22Rv1 (cell line): ENCODE measurements at regions not wholly inside any gene's neighbourhood (a gene's known extent, or its start where the extent isn't known, plus 50 kb on each side); places are given as distances from the start of the nearest gene placed in this dataset.

Source experiments
- ZFX ChIP-seq: fragments of 450-650 bp; IDR thresholded peaks from 2 replicates; pipeline ENCODE4 v1.6.1; 2017; ENCODE audit warnings: antibody characterized with exemption, borderline replicate concordance
- TF ChIP-seq, protein P1 (sequence below): fragments of 450-650 bp; IDR thresholded peaks from 2 replicates; pipeline ENCODE4 v1.5.1; 2017; ENCODE audit warnings: mild to moderate bottlenecking

GRCh38 chr13:21256351-21256761 is 79.9 kb downstream of the MRPL57 start:
- TF ChIP-seq, protein P1, sequence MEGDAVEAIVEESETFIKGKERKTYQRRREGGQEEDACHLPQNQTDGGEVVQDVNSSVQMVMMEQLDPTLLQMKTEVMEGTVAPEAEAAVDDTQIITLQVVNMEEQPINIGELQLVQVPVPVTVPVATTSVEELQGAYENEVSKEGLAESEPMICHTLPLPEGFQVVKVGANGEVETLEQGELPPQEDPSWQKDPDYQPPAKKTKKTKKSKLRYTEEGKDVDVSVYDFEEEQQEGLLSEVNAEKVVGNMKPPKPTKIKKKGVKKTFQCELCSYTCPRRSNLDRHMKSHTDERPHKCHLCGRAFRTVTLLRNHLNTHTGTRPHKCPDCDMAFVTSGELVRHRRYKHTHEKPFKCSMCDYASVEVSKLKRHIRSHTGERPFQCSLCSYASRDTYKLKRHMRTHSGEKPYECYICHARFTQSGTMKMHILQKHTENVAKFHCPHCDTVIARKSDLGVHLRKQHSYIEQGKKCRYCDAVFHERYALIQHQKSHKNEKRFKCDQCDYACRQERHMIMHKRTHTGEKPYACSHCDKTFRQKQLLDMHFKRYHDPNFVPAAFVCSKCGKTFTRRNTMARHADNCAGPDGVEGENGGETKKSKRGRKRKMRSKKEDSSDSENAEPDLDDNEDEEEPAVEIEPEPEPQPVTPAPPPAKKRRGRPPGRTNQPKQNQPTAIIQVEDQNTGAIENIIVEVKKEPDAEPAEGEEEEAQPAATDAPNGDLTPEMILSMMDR, result no peak
- no peak for TF ChIP-seq ZFX
